Ishikawa (cell line): ENCODE measurements at regions not wholly inside any gene's neighbourhood (a gene's known extent, or its start where the extent isn't known, plus 50 kb on each side); places are given as distances from the start of the nearest gene placed in this dataset.

Experiments used
- TAF1 ChIP-seq: IDR thresholded peaks from 2 replicates; pipeline ENCODE4 v1.6.1; 2012; ENCODE audit warnings: low read depth, mild to moderate bottlenecking
- TF ChIP-seq, protein P1 (sequence below): IDR thresholded peaks from 2 replicates; pipeline ENCODE4 v1.6.1; 2012

DNA sequence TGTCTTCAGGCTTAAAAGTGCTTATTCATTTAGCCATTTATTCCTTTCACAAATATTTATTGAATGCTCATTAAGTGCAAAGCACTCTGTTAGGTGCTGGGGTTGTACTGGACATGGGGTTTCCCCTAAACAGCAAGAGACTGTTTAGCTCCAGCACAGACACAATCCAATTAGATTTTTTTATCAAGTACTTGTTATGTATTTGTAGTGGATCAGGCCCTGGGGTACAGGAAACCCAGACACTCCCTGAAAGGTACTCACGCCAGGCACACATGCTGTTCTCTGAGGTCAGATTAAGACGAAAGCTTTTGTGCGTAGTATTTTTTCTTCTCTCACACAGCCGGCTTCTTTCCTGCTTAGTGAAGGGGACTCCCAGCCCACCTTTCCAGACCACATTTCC lies 218.1 kb upstream of the PLET1 start:
- no peak for TF ChIP-seq TAF1
- TF ChIP-seq, protein P1, sequence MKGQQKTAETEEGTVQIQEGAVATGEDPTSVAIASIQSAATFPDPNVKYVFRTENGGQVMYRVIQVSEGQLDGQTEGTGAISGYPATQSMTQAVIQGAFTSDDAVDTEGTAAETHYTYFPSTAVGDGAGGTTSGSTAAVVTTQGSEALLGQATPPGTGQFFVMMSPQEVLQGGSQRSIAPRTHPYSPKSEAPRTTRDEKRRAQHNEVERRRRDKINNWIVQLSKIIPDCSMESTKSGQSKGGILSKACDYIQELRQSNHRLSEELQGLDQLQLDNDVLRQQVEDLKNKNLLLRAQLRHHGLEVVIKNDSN = no peak
